Keratinocyte (primary cell): ENCODE measurements at regions not wholly inside any gene's neighbourhood (a gene's known extent, or its start where the extent isn't known, plus 50 kb on each side); places are given as distances from the start of the nearest gene placed in this dataset.

ENCODE experiments used
- DNase-seq: peaks from one replicate; pipeline ENCODE4 v3.0.0-alpha.2; 2011; ENCODE audit warnings: low read depth, missing footprints, low spot score
- FAIRE-seq: peaks from 2 replicates; lab custom pipeline; 2011; peaks lifted over from hg19 to GRCh38; lab: Jason Lieb, UNC
- H2AFZ ChIP-seq: 2 replicates; pipeline ENCODE4 v1.6.0; 2012; ENCODE audit warnings: low read length, control low read depth, inconsistent platforms; ENCODE audit not compliant: control insufficient read depth
- H3K27ac ChIP-seq: 2 replicates; pipeline ENCODE4 v1.5.1; 2011; ENCODE audit warnings: low read length; ENCODE audit not compliant: control insufficient read depth, insufficient read depth
- H3K27me3 ChIP-seq: 3 replicates; pipeline ENCODE4 v1.6.0; 2011; ENCODE audit warnings: low read length; ENCODE audit not compliant: control insufficient read depth, insufficient read depth; ENCODE audit errors: extremely low read depth
- H3K36me3 ChIP-seq, 2 experiments: 2 replicates in 1 of 2; 3 replicates in 1 of 2; pipeline ENCODE4 v1.5.1; 2011; ENCODE audit warnings: low read length in 2 of 2, mild to moderate bottlenecking in 1 of 2; ENCODE audit not compliant: control insufficient read depth in 2 of 2, insufficient read depth in 2 of 2; ENCODE audit errors: extremely low read depth in 1 of 2
- H3K4me1 ChIP-seq: 3 replicates; pipeline ENCODE4 v1.5.1; 2011; ENCODE audit warnings: low read length; ENCODE audit not compliant: control insufficient read depth, insufficient read depth; ENCODE audit errors: extremely low read depth
- H3K4me2 ChIP-seq: 3 replicates; pipeline ENCODE4 v1.6.0; 2011; ENCODE audit warnings: low read depth, low read length; ENCODE audit not compliant: control insufficient read depth, insufficient read depth; ENCODE audit errors: extremely low read depth
- H3K4me3 ChIP-seq, 3 experiments: fragments of 200-600 bp in 1 of 3; sonication (generic) in 1 of 3; 2 replicates in 2 of 3; 3 replicates in 1 of 3; pipeline ENCODE4 v1.5.1; 2011 to 2016; ENCODE audit warnings: low read length in 3 of 3, mild to moderate bottlenecking in 3 of 3, control low read depth in 2 of 3, inconsistent platforms in 1 of 3, low read depth in 1 of 3, mixed read lengths in 1 of 3, mixed run types in 1 of 3, moderate library complexity in 1 of 3; ENCODE audit not compliant: control insufficient read depth in 2 of 3, insufficient read depth in 2 of 3; ENCODE audit errors: extremely low read depth in 1 of 3
- H3K79me2 ChIP-seq: 2 replicates; pipeline ENCODE4 v1.6.0; 2012; ENCODE audit warnings: low read length; ENCODE audit not compliant: control insufficient read depth, insufficient read depth
- H3K9ac ChIP-seq: 3 replicates; pipeline ENCODE4 v1.6.0; 2011; ENCODE audit warnings: low read length; ENCODE audit not compliant: control insufficient read depth, insufficient read depth; ENCODE audit errors: extremely low read depth
- H3K9me1 ChIP-seq: 3 replicates; pipeline ENCODE4 v1.6.0; 2011; ENCODE audit warnings: low read length; ENCODE audit not compliant: control insufficient read depth, insufficient read depth; ENCODE audit errors: extremely low read depth
- H3K9me3 ChIP-seq: 2 replicates; pipeline ENCODE4 v1.5.1; 2012; ENCODE audit warnings: low read depth, low read length; ENCODE audit not compliant: control insufficient read depth
- H4K20me1 ChIP-seq: 3 replicates; pipeline ENCODE4 v1.6.0; 2011; ENCODE audit warnings: low read length; ENCODE audit not compliant: control insufficient read depth, insufficient read depth; ENCODE audit errors: extremely low read depth
- CTCF ChIP-seq, 3 experiments: IDR thresholded peaks in 1 of 3; conservative IDR thresholded peaks in 1 of 3; optimal IDR thresholded peaks in 1 of 3; 2 replicates in 2 of 3; 3 replicates in 1 of 3; pipeline versions ENCODE3 to v1.5.1; 2011; ENCODE audit warnings: low read length in 3 of 3, mild to moderate bottlenecking in 3 of 3, moderate library complexity in 2 of 3, control low read depth in 1 of 3, inconsistent platforms in 1 of 3; ENCODE audit not compliant: insufficient read depth in 2 of 3; ENCODE audit errors: extremely low read depth in 1 of 3
- EZH2 ChIP-seq: IDR thresholded peaks from one replicate; pipeline ENCODE4 v1.6.1; 2012; ENCODE audit warnings: inconsistent platforms, mild to moderate bottlenecking, low read length, moderate library complexity
- dilution Hi-C: fragments of 300-500 bp; cut with MboI; formaldehyde crosslinking; loops from one replicate; pipeline ENCODE4 v1.7.0; 2020; ENCODE audit warnings: low sequenced_read_pairs; ENCODE audit not compliant: extremely low pct_ligation_motif_present

GRCh38 chr10:28113202-28113601 lies 114.3 kb upstream of the ODAD2 start:
- DNase-seq = no peak
- no peak for FAIRE-seq
- dilution Hi-C loops = no loop called here

GRCh38 chr10:28111712-28112111 lies 112.8 kb upstream of the ODAD2 start:
- dilution Hi-C loops = no loop called here
- FAIRE-seq = no peak
- H3K4me2 ChIP-seq = no peak overlapping the region

More at GRCh38 chr10:28113202-28113601, 114.3 kb upstream of the ODAD2 start:
- Histone ChIP-seq H3K27ac (no peak overlapping the region), H3K27me3 (no peaks in the 10 kb centered on the region), H3K4me3 (no peak overlapping the region), H3K4me1 (no peaks in the 10 kb centered on the region), H2AFZ (no peak overlapping the region), H3K4me2 (no peak overlapping the region), H3K9me3 (no peaks in the 10 kb centered on the region), H3K9ac (no peak overlapping the region), H3K79me2 (no peaks in the 10 kb centered on the region), H3K36me3 (no peaks in the 10 kb centered on the region), H3K9me1 (no peaks in the 10 kb centered on the region), H4K20me1 (no peaks in the 10 kb centered on the region)
- TF ChIP-seq CTCF (optimal IDR thresholded peaks at IDR 0.05 in 1 of 3, IDR thresholded peaks at IDR 0.05 in 1 of 3, conservative IDR thresholded peaks at IDR 0.05 in 1 of 3; ENCODE audit: extremely low read depth in 1 of 3, insufficient read depth in 2 of 3, low read length in 3 of 3) (no peak), EZH2 (no peak)

More at GRCh38 chr10:28111712-28112111, 112.8 kb upstream of the ODAD2 start:
- Histone ChIP-seq H3K36me3 (no peaks in the 10 kb centered on the region), H2AFZ (no peak overlapping the region), H3K27ac (no peak overlapping the region), H4K20me1 (no peaks in the 10 kb centered on the region), H3K9me1 (no peaks in the 10 kb centered on the region), H3K79me2 (no peaks in the 10 kb centered on the region), H3K27me3 (no peaks in the 10 kb centered on the region), H3K9me3 (no peaks in the 10 kb centered on the region), H3K4me3 (no peak overlapping the region), H3K9ac (no peak overlapping the region), H3K4me1 (no peaks in the 10 kb centered on the region)
- TF ChIP-seq EZH2 = no peak
- no peak for TF ChIP-seq CTCF (optimal IDR thresholded peaks at IDR 0.05 in 1 of 3, IDR thresholded peaks at IDR 0.05 in 1 of 3, conservative IDR thresholded peaks at IDR 0.05 in 1 of 3; ENCODE audit: extremely low read depth in 1 of 3, insufficient read depth in 2 of 3, low read length in 3 of 3)
- DNase-seq = no peak
